ENCODE measurements at regions not wholly inside any gene's neighbourhood (a gene's known extent, or its start where the extent isn't known, plus 50 kb on each side); places are given as distances from the start of the nearest gene placed in this dataset.
A peak's percentile ranks its signal among the peaks of the same experiment; 100 is the strongest.
"Not testable (repeated sequence)": the region's sequence is repeated elsewhere in the genome, so short reads cannot be mapped to it uniquely, and the experiment has no call there.

- Mint-ChIP-seq H3K27me3 (ENCODE audit: insufficient read depth) (peaks cover 2% of the 10 kb centered on the region), H3K4me3 (no peak overlapping the region), H3K36me3 (ENCODE audit: low read depth) (no peaks in the 10 kb centered on the region), H3K27ac (no peak overlapping the region), H3K9me3 (peaks cover 18% of the 10 kb centered on the region), H3K4me1 (peaks cover 17% of the 10 kb centered on the region)
- Histone ChIP-seq H3K9ac (ENCODE audit: extremely low read depth, low read length, poor library complexity, severe bottlenecking) (no peak overlapping the region), H3K36me3 (ENCODE audit: control insufficient read depth, insufficient read depth, low read length) (no peaks in the 10 kb centered on the region), H3K4me3 (ENCODE audit: low read length) (no peak overlapping the region), H3K27me3 (ENCODE audit: control insufficient read depth, insufficient read depth, low read length, poor library complexity, severe bottlenecking) (no peaks in the 10 kb centered on the region), H3K27ac (ENCODE audit: low read depth, low read length) (no peak overlapping the region), H3K4me1 (ENCODE audit: control insufficient read depth, insufficient read depth, low read length) (no peaks in the 10 kb centered on the region), H3K9me3 (ENCODE audit: control insufficient read depth, low read length) (peaks cover 6% of the 10 kb centered on the region)
- DNase-seq, result no peak
- 70 to 91% methylated on average over 1 of the region's 1 CpG for WGBS, 2 experiments (ENCODE audit: insufficient coverage in 1 of 2, insufficient read length in 1 of 2)
- TF ChIP-seq CTCF (conservative IDR thresholded peaks at IDR 0.05), result no peak
Measured at GRCh38 chr12:39672976-39673375, 53.4 kb upstream of the ABCD2 start.

GRCh38 chr12:39671898-39672875 is 52.6 kb upstream of the ABCD2 start:
- no peak for DNase-seq
- no peak overlapping the region for H3K9ac ChIP-seq (ENCODE audit: extremely low read depth, low read length, poor library complexity, severe bottlenecking)
- H3K4me1 ChIP-seq (ENCODE audit: control insufficient read depth, insufficient read depth, low read length), result no peaks in the 10 kb centered on the region
- Mint-ChIP-seq H3K27ac (no peak overlapping the region), H3K27me3 (ENCODE audit: insufficient read depth) (peaks cover 5% of the 10 kb centered on the region), H3K36me3 (ENCODE audit: low read depth) (no peaks in the 10 kb centered on the region), H3K4me1 (peaks cover 12% of the 10 kb centered on the region), H3K9me3 (peaks cover 24% of the 10 kb centered on the region), H3K4me3 (no peak overlapping the region)
- TF ChIP-seq CTCF (conservative IDR thresholded peaks at IDR 0.05), result no peak
- no peaks in the 10 kb centered on the region for H3K36me3 ChIP-seq (ENCODE audit: control insufficient read depth, insufficient read depth, low read length)
- WGBS, 2 experiments (ENCODE audit: insufficient coverage in 1 of 2, insufficient read length in 1 of 2), result 91 to 93% methylated on average over 3 to 5 of the region's 5 CpGs
- peaks cover 6% of the 10 kb centered on the region for H3K9me3 ChIP-seq (ENCODE audit: control insufficient read depth, low read length)
- no peak overlapping the region for H3K4me3 ChIP-seq (ENCODE audit: low read length)
- H3K27ac ChIP-seq (ENCODE audit: low read depth, low read length), result no peak overlapping the region
- no peaks in the 10 kb centered on the region for H3K27me3 ChIP-seq (ENCODE audit: control insufficient read depth, insufficient read depth, low read length, poor library complexity, severe bottlenecking)

GRCh38 chr12:39669539-39669938 is 49.9 kb upstream of the ABCD2 start:
- H3K9ac ChIP-seq (ENCODE audit: extremely low read depth, low read length, poor library complexity, severe bottlenecking); H3K27ac ChIP-seq (ENCODE audit: low read depth, low read length); H3K27me3 ChIP-seq (ENCODE audit: control insufficient read depth, insufficient read depth, low read length, poor library complexity, severe bottlenecking); H3K4me3 ChIP-seq (ENCODE audit: low read length); H3K36me3 Mint-ChIP-seq (ENCODE audit: low read depth); H3K27me3 Mint-ChIP-seq (ENCODE audit: insufficient read depth); H3K36me3 ChIP-seq (ENCODE audit: control insufficient read depth, insufficient read depth, low read length); H3K4me1 ChIP-seq (ENCODE audit: control insufficient read depth, insufficient read depth, low read length); H3K9me3 ChIP-seq (ENCODE audit: control insufficient read depth, low read length); H3K4me3 Mint-ChIP-seq; H3K4me1 Mint-ChIP-seq: not testable (repeated sequence)
- Mint-ChIP-seq H3K27ac (peak overlapping the region; percentile 80), H3K9me3 (peaks cover 28% of the 10 kb centered on the region)
- peak; percentile 29 for TF ChIP-seq CTCF (conservative IDR thresholded peaks at IDR 0.05)
- peak; percentile 79 for DNase-seq
- 51 to 55% methylated on average over 7 of the region's 7 CpGs for WGBS, 2 experiments (ENCODE audit: insufficient coverage in 1 of 2, insufficient read length in 1 of 2)

Data from endodermal cell (in vitro differentiated cells).